ENCODE measurements at regions not wholly inside any gene's neighbourhood (a gene's known extent, or its start where the extent isn't known, plus 50 kb on each side); places are given as distances from the start of the nearest gene placed in this dataset.

DNA sequence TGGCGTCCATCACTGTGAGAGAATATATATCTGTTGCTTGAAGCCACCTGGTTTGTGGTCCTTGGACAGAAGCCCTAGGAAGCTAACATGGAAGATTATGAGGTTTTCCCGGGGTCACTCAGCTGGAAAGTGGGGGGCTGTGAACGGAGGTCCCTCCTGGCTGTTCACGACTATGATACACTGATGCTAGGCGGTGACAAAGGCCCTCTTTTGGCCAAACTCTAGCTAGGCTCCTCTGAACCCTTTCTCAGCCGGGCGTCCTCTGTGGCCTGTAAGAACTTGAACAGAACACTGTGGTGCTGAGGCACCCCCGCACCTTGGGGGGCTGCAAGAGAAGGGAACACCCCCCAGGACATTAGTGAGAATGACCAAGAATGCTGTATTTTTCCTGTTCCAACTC lies 164.6 kb downstream of the TFCP2L1 start:
- no peak for DNase-seq

DNA sequence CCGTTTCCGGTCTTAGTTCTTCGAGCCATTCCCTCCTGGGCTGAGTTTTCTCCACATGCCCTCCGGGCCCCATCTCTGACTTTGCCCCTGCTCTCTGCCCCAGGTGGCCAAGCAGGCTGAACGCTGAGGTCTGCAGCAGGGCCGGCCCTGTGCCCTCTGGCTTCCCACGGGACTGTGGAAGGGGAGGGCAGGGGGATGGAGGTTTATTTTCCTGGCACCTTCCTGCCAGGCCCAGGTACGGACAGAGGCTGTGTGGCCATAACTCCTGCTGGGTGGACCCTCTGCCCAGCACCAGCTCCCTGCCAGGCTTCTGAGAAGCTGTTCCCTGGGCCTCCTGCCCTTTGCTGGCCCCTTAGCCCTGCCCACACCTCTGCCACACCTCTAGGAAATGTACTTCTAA lies 164.0 kb downstream of the TFCP2L1 start:
- no peak for DNase-seq

DNA sequence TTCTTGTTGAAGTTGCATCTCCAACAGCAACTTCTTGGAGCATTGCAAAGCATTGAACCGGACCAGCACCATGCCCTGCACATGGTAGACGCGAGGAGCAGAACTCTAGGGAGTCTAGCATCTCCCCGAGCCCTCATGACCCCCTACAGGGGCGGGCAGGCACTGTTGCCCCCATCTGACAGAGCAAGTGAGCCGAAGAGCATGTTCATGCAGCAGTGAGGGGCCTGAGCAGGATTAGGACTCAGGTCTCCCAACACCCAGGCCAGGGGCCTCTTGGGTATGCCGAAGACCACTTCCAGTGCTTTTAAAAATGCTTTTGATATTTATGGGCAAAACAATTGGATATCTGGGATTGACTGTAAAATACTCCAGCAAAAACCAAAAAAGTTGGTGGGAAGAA lies 163.3 kb downstream of the TFCP2L1 start:
- no peak for DNase-seq

DNA sequence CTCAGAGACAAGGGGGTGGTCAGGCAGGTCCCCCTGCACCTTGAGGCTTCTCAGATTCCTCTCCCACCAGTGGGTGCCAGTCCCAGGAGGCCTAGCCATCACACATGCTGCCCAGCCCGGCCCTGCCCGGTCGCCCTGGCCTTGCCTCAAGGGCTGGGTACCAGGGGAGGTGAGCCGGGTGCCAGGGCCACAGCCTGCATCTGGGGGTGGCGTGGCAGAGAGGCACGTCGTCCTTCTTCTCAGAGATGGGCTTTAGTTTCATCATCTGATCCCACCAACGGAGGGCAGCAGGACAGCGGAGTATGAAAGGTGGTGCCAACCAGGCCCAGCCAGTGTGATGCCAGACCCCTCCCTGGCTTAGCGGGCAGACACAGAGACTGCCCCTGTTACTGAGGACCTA lies 161.7 kb downstream of the TFCP2L1 start:
- no peak for DNase-seq

DNA sequence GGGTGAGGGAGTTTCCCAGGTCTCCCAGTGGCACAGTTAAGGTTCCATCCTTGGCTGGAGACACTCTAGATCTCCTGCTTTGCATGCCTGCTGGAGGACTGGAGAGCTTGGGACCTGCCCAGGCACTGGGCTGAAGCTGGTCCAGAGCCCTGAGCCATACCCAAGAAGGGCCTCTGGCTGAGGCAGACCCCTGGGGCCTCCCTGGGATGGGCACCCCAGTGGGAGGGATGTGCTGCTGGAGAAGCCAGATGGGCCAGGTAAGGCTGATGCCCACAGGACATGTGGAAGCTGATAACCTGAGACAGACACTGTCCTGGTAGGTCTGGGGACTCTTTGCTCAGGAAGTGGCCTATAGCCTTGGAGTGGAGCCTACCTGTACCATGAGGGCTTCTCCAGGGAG lies 160.7 kb downstream of the TFCP2L1 start:
- no peak for DNase-seq

DNA sequence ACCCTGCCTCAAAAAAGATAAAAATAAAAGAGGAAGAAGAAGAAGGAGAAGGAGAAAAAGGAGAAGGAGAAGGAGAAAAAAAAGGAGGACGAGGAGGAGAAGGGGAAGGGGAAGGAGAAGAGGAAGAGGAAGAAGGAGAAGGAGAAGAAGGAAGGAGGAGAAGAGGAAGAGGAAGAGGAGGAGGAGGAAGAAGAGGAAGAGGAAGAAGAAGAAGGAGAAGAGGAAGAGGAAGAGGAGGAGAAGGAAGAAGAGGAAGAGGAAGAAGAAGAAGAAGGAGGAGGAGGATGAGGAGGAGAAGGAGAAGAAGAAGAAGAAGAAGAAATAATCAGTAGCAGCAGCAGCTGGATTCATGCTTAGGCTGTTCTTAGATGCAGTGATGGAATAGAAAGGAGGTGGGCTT lies 159.7 kb downstream of the TFCP2L1 start:
- DNase-seq, result no peak

DNA sequence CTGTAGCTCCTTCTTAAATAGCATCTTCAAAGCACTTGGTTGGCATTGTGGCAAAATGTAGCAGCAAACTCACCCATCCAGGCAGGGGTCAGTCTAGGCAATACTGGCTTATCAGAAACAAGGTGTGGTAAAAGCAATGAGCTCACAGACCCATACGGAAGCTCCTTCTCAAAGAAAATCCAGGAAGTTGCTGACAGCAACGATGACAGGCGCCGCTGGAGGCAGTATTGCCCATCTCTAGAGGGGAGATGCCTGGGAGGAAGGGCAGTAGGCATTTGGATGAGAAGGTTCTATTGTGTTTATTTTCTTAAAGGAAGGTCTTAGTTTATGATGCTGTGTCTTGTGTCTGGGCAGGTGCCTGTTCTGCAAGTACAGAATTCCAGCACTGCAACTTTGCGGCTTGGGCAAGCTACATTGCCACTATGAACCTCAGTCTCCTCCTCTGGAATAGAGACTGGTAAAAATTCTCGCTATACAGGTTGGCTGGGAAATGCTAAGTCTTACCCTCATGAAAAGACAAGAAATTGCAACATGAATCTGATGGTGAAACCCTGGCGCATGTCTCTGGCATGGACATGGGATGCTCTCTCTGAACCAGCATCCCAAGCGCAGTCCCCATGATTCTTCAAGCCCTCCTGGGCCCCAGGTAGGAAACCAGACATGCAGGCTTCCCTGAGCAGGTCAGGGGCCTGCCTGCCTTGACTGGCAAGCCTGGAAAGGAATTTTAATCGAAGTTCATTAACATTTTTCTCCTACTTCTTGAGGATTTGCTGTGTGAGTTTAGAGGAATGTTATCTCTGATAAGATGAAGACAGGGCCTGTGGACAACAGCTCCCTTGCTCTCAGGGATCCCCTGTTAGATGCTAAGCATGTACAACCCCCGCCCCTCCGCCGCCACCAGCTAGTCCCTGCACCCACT lies 156.0 kb downstream of the TFCP2L1 start:
- DNase-seq, result no peak

DNA sequence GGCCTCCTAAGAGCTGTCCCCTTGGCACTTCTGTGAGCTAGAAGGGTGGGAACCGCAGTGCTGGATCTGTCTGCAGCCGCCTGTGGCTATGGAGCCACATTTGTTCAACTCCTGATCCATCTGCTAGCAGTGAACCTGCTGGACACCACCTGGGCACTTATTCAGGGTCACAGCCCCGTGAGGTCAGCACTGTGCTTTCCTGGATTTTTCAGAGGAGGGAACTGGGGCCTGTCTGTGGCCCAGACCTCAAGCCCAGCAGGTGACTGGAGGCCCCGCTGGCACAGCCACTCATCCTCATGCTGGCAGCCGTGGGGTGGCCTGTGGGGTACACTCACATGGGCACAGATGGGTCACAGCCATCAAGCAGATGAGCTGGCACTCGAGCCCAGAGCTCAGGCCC lies 155.3 kb downstream of the TFCP2L1 start:
- no peak for DNase-seq

DNA sequence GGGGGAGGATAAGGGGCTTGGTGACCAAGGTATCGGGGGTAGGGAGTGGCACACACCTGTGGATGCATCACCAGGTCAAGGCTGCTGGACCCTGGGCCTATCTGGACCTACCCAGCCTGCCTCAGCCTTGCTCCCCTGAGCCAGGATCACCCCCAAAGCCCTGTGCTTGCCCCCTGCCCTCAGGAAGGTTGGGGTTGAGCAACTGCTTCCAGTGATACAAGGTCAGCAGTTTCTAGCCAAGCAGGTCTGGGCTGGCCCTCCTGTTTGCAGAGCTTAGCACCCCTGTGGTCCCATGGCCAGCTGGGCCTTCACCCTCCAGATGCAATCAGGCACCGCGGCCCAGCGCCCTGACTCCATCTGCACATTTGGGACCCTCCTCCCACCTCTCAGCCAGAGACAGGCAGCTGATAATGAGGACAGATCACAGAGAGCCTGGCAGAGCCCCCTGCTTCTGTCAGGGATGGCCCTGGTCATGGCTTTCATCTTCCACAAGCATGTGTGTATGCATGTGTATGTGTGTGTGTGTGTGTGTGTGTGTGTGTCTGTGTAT lies 154.6 kb downstream of the TFCP2L1 start:
- DNase-seq, result no peak

DNA sequence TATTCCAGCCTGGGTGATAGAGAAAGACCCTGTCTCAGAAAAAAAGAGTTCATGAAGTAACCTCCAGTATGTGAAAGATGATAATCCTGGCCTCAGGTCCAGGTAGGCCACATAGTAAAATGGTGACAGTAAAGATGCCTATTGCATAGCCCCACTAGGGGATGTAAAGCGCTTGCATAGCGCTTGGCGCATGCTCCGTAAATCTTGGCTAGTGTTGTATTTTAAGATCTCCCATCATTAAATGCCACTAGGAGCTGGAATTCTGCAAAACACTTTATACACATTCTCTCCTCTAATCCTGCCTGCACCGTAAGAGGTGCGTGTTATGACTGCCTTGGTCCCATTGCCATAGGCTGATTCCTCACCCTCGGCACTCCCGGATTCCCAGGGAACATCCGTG lies 153.6 kb downstream of the TFCP2L1 start:
- DNase-seq, result no peak

DNA sequence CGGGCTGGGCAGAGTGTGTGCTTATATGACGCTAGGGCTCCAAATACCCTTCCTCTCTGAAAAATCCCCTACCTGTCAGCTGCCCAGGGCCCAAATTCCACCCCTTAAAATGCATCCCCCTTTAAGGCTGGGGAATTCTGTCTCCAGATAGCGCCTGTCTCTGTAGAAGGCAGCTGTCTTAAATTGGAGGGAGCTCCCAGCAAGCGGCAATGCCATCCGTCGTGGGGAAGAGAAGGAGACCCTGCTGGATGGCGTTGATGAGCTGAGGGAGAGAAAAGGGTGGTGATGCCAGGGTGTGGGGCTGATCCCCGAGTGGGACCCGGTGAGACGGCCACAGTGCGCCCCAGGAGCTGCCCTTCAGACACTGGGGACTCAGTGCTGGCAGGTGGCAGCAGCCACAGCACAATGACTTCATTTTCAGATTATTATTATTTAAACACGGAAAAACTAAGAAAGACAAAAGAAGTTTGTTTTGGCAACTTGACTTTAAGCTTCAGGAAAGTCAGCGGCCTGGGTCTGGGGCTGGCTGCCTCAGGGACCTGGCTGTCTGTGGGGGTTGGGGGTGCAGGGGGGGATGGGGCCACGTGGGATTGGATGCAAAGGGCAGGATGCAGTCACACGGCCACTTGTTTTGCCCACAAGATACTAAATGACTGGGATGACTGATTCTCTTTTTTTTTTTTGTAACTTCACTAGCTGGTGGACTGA lies 152.8 kb downstream of the TFCP2L1 start:
- no peak for DNase-seq

DNA sequence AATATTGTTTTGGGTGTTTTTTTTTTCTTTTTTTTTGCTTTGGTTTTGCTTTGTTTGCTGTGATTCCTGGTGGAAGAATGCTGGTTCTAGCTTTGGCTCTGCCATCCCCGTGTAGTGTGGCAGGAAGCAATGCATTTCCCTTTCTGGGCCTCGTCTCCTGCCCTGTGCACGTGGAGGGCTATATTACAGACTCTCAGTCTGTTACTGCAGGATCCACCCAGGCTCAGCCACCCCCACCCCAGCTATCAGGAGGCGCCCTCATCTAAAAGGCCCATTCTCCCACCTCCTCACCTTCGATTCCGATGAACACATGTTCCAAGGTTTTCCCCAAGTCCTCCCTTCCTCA lies 152.3 kb downstream of the TFCP2L1 start:
- DNase-seq, result no peak

DNA sequence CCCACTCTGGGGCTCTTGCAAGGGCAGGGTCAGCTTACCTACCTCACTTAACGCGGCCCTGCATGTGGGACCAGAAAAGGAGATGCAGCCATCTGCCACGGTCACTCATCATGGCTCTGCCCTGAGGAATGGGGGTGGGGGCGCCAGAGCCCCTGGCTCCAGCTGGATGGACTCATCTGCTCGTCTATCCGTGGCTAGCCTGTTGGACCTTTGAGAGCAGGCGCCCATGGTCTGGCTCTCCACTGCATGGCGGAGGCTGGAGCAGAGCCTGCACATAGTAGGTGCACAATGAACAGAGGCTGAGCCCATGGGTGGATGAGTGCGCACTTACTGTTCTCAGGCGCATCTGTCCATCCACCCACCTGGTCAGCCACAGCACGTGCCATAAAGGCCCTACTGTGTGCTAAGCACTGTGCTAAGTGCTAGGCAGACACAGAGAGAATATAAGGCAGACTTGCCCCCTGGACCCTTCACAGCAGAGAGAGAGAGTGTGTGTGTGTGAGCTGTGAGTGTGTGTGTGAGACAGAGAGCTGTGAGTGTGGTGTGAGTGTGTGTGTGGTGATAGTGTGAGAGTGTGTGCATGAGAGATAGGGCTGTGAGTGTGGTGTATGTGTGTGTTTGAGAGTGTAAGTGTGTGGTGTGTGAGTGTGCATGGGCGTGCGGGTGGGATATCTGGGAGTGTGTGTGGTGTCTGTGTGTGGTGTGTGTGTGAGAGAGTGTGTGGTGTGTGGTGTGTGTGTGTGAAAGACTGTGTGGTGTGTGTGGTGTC lies 151.3 kb downstream of the TFCP2L1 start:
- no peak for DNase-seq

DNA sequence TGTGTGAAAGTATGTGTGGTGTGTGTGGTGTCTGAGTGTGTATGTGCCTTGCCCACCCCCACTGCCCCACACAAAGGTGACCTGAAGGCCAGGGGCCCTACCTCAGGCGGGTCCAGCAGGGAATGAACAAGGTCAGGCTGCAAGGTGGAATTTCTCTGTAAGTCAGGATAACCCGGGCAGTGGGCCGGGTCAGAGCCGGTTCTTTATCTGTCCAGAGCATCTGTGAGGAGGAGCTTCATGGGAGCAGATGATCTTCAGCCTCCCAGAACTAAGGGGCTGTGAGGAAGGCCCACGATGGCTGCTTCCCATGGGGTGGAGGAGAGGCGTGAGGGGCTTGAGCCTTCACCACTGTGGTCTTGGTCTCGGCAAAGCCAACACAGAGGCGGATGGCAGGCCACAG lies 150.3 kb downstream of the TFCP2L1 start:
- no peak for DNase-seq

DNA sequence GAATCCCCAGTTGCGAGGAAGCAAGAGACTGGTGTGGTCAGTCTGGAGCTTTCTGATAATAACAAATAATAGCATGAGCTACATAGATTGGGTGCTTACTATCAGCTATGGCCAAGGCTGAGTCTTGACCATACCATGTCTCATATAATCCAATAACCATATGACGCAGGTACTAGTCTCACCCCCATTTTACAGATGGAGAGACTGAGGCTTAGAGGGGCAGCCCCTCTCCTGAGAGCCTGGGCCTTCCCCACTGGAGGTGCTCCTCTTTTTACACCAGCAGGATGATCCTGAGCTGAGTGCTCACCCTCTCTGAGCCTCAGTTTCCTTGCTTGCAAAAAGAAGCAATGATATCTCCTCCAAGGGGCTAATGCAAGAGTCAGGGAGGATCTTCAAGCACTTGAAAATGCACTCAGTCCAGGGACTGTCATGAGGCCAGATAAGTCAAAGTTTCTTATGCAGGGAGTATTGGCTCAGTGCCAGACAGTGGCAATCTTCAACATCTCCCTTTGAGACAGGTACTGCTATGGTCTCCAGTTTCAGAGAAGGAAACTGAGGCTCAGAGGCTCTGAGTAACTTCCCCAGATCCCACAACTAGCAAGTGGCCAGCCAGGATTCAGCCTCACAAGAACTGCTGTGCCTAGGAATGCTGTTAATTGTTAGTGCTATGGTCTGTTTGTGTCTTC lies 149.7 kb downstream of the TFCP2L1 start:
- DNase-seq, result no peak

DNA sequence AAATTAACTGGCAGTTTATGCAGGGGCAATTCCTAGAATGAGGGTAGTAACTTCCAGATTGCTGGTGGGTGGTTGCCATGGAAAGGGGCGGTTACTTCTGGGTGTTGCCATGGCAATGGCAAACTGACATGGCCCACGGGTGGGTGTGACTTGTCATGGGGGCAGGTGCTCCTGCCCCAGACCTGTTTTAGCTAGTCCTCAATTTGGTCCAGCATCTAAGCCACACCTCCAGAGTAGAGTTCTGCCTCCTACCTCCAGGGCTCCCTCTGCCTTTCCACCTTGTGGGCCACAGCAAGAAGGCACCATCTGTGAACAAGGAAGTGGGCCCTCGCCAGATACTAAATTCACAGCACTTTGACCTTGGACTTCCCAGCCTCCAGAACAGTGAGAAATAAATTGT lies 148.7 kb downstream of the TFCP2L1 start:
- no peak for DNase-seq

DNA sequence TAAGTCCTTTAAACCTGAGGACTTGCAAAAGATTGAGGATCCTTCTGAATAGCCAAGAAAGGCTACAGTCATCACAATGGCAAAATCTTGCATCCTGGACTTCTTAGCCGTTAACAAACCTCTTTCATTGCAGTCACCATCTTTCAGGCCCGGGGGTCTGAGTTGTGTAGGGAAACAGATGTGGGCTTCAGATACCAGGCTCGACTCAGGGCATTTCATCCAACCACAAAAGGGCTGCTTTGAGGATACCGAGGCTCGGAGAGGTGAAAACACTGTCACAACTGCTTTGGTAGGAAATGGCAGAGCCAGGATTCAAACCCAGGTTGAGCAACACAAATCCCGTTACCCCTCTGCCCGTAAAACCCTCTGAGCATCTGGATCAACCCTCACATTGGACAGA lies 147.4 kb downstream of the TFCP2L1 start:
- no peak for DNase-seq

DNA sequence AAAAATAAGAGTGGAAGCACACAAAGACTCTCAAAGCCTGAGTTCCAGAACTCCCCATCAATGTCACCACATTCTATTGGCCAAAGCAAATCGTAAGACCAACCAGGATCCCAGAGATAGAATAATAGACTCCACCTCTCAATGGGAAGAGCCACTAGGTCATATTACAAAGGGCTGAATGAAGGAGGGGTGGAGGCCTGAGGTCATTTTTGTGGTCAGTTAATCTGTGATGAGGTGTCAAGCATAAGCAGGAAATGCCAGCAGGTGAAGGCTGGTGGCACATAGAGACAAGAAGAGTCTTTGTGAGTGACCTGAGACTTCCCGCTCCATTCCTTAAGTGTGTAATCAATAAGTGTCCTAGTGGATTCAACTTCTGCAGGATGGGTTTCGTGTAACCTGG lies 144.3 kb downstream of the TFCP2L1 start:
- no peak for DNase-seq

DNA sequence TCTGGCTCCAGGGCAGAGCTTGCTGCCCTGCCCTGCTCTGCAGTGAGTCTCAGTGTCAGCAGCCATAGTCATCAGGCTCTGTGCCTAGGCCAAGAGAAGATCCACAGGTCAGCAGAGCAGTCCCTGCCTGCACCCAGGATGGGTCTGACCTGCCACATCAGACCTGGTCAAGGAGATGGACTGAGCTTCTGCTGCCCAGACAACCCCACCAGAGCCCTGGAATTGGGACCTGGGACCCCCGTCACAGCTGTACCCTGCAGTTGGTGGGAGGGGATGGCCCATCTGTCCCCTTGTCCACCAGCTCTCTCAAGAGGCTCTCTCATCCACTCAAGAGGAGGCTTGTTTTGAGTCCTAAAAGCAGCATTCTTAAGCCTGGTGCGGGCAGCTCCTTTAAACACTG lies 142.6 kb downstream of the TFCP2L1 start:
- DNase-seq, result no peak

DNA sequence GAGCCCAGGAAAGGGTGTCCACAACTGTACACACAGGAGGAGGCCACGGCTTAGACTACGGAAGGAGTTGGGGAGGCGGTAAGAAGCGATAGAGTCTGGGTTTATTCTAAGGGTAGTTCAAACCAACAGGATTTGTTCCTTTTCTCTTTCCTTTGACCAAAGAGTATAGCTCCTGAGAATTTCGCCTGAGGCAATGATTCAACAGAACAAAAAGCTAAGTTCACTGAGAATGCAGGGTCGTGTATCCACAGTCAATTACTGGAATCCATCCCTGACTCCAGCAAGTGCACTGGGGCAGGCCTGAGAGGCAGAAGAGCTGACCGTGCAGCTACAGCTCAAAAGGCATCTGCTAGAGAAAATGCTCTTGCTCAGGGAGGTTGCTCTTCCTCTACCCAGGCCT lies 140.9 kb downstream of the TFCP2L1 start:
- no peak for DNase-seq

DNA sequence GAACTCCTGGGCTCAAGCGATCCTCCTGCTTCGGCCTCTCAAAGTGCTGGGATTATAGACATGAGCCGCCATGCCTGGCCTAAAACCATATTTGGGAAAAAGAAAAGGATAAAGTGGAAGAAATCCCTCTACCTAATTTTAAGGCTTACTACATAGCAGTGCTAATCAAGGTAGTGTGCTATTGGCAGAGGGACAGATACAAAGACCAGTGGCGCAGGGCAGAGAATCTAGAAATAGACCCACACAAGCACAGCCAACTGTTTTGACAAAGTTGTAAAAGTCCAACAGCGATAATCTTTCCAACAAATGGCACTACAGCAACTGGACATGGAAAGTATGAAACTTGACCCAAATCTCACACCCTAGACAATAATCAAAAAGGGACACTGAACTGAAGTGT lies 138.4 kb downstream of the TFCP2L1 start:
- no peak for DNase-seq

DNA sequence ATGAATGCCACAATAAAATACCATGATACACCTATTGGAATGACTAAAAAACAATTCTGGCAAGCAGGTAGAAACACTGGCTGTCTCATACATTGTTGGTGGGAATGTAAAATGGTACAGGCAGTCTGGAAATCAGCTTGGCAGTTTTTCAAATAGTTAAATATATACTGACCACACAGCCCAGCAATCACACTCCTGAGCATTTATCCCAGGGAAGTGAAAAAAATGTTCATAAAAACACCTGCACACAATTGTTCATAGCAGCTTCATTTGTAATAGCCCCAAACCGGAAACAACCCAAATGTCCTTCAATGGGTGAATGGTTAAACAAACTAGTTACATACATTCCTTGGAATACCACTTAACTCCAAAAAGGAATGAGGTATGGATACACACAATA lies 137.2 kb downstream of the TFCP2L1 start:
- DNase-seq, result no peak

DNA sequence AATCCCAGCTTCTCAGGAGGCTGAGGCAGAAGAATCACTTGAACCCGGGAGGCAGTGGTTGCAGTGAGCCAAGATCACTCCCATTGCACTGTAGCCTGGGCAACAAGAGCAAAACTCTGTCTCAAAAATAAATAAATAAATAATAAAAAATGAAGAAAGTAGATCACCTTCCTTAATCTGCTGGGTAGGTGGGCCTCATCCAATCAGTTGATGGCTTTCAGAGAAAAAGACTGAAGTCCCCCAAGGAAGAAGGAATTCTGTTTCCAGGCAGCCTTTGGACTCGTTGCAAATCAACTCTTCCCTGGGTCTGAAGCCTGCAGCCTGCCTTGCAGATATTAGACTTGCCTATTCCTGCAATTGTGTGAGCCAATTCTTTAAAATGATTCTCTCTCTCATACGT lies 136.5 kb downstream of the TFCP2L1 start:
- DNase-seq, result no peak

All from NCI-H1092 (cell line).